Muscle of back (tissue), 3 donors: ENCODE measurements at regions not wholly inside any gene's neighbourhood (a gene's known extent, or its start where the extent isn't known, plus 50 kb on each side); places are given as distances from the start of the nearest gene placed in this dataset.

Source experiments
- DNase-seq, 3 donors: peaks; one replicate each; pipeline versions ENCODE4 v3.0.0 to v3.0.0-alpha.2; 2013

DNA sequence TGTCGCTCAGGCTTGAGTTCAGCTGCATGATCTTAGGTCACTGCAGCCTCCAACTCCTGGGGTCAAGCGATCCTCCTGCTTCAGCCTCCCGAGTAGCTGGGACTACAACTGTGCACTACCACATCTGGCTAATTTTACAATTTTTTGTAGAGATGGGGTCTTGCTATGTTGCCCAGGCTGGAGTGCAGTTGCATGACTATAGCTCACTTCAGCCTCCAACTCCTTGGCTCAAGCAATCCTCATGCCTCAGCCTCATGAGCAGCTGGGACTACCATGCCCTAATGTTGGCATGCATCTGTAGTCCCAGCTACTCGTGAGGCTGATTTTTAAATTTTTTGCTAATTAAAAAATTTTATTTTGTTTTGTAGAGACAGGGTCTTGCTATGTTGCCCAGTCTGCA is 101.9 kb upstream of the NPTX2 start:
- DNase-seq = no peak

GRCh38 chr7:98514211-98515031 is 102.7 kb upstream of the NPTX2 start:
- no peak for DNase-seq

DNA sequence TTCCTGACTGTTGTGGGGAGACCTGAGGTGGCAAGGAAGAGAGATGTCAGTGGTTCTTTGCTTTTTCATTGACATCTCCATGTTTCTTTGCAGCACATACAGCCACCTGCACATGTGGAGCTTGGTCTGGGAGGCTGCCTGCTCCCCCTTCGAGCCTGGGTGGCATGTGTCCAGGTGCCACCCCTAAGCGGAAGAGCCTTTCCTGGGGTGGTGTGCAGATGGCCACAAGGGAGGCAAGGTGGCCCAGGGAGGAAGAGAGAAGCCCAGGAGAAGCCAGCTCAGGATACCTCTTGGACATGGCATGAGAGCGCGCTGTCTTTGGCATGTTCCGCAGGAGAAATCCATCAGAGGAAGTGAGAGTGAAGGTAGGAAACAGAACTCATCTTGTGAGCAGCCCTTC is 105.9 kb upstream of the NPTX2 start:
- DNase-seq = no peak

GRCh38 chr7:98509836-98510235 is 107.2 kb upstream of the NPTX2 start:
- no peak for DNase-seq

DNA sequence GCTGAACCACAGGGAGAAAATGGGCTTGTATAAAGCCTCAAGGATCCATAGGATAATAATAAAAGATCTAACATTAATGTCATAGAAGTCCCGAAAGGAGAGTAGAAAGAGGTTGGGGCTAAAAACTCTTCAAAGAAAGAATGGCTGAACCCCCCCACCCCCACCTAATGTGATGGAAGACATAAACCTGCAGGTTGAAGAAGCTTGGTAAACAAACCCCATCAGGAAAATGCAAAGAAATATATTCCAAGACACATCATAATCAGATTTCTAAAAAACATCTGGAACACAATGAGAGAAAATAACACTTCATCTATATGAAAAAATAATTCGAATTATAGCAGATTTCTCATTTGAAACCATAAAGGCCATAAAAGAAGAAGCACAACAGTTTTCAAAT is 105.6 kb upstream of the BAIAP2L1 start:
- no peak for DNase-seq

GRCh38 chr7:98500764-98501163 is 99.9 kb upstream of the BAIAP2L1 start:
- no peak for DNase-seq

DNA sequence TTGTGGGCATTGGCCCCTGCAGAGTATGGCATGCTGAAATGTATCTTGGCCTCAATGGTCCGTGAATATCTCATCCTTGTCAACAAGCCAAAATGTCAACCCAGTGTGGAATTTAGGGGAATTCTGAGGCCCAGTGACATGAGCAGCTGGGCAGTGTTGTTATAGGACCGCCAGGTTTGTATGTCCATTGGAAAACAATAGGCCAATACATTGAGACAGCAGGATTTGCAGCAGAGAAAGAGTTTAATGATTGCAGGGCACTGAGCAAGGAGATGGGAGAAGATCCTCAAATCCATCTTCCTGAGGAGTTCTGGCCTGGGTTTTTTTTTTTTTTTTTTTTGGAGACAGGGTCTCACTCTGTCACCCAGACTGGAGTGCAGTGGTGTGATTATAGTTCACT is 95.7 kb upstream of the BAIAP2L1 start:
- DNase-seq = no peak

- DNase-seq = no peak
These were observed 94.5 kb upstream of the BAIAP2L1 start for GRCh38 chr7:98495200-98495955.

DNA sequence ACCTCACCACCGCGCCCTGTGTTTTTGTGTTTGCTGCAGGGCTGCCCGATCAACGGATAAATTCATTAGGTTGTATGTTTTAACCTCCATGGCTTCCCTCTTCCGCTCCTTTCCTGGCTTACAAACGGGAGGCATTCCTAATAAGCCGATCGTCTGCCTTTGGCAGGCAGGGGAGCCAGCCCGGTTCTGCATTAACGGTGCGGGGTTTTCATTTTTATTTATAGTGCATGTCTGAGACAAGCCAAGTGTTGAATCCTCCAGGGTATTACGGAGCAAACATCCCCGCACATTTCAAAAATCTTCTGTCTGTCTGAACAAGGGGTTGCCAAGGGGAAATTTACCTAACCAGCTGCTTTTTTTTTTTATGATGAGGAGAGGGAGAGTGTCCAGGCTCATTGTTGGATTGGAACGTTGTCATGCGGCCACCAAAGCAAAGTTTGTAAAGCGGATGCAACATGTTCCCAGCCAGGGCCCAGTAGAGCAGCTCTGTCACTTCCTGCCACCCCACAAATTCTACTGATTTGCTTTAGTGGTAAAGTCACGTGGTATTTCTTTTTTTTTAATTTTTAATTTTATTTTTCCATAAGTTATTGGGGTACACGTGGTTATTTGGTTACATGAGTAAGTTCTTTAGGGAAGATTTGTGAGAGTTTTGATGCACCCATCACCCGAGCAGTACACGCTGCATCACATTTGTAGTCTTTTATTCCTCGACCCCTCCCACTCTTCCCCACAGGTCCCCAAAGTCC is 92.3 kb upstream of the BAIAP2L1 start:
- DNase-seq = peak in 1 of 3 donors; percentile 14

DNA sequence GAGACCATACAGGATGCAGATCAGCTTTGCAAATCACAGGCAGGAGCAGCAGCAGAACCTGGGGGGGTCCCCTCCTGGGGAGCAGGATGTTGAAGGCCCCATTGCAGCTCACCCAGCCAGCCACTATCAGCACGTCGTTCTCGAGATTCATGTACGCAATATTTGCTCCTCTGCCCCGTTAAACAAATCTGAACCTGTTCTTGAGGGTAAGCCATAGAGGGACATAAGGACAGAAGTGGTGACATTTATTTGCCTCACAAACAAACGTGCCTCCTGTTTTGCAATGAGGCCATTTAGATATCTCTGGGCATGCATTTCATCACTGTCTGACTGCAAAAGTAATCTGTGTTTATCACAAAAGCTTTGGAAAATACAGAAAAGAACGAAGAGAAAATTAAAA is 87.3 kb upstream of the BAIAP2L1 start:
- no peak for DNase-seq

GRCh38 chr7:98483964-98484545 is 83.2 kb upstream of the BAIAP2L1 start:
- no peak for DNase-seq

GRCh38 chr7:98483276-98483963 is 82.5 kb upstream of the BAIAP2L1 start:
- no peak for DNase-seq

DNA sequence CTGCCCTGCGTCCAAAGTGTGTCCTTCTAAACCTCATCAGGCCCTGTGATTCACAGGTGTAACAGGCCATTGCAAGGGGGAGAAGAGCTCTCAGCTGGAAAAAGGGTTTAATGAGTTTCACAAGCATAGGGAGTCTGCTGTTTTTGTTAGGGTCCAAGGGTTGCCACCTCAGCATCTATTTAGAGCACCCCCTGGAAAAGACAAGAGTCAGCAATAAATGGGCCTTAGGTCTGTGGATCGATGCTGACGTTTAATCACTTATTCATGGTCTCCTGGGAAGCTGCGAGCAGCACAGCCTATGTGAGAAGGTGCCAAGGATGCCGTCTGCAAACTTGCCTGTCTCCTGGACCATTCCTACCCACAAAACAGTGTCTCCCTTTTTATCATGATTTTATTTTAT is 78.4 kb upstream of the BAIAP2L1 start:
- DNase-seq = no peak

GRCh38 chr7:98475352-98475751 is 74.5 kb upstream of the BAIAP2L1 start:
- no peak for DNase-seq

DNA sequence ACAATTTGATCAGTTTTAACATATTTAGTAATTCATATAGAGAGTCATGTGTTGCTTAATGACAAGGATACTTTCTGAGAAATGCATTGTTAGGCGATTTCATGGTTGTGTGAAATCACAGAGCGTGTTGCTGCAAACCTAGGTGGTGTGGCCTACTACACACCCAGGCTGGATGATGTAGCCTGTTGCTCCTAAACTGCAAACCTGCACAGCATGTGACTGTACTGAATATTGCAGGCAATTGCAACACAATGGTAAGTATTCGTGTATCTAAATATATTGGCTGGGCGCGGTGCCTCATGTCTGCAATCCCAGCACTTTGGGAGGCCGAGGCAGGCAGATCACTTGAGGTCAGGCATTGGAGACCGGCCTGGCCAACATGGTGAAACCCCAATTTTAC is 73.7 kb upstream of the BAIAP2L1 start:
- DNase-seq = no peak

DNA sequence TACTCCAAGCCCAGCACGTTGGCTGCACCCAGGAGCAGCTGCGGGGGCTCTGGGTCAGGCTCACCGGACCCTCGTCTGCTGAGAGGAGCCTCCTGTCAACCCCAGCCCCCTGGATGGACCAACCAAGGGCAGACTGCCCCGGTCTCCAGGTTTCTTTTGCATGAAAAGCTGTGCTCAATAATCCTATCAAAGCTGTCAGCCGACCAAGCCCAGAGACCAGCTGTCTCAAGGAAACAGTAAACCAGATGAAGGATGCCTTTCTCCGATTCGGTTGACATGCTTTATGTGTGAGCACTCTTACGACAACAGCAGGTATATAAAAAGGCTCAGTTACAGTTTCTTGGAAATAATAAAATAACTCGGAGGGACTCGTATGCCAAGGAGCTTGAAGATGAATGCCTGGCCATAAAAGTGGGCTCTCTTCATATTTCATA is 71.6 kb upstream of the BAIAP2L1 start:
- DNase-seq = no peak

DNA sequence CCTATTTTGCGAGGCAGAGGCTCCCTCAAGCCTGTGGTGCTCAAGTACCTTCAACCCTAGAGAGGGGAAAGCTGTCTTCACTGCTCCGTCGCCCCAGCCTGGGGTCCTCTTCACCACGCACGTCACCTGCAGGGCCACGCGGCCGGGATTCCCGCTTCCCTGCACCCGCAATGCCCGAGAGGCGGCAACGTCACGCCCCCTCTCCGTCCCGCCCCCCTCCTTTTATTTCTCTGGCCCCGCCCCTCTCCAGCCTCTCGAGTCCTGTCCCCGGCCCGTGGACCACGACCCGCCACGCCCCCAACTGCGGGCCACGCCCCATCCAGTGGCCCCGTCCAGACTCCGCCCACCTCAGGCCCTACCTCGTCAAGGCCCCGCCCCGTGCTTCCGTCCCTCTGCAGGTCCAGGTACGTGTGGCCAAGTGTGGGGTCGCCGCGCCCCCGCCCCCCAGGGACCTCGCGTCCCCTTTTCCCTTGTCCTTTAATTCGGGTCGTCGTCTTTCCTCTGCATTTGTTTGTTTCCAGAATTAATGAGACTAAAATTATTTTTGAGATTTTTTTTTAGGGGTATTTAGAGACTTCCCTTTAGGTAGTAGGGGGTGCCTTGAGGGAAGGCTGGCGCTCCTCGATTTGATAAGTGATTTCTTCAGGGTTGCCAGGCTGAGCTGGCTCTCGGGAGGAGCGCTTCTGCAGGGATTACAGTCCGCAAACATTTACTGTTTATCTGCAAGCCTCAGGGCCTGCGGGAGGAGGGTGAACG is 69.8 kb upstream of the BAIAP2L1 start:
- no peak for DNase-seq

DNA sequence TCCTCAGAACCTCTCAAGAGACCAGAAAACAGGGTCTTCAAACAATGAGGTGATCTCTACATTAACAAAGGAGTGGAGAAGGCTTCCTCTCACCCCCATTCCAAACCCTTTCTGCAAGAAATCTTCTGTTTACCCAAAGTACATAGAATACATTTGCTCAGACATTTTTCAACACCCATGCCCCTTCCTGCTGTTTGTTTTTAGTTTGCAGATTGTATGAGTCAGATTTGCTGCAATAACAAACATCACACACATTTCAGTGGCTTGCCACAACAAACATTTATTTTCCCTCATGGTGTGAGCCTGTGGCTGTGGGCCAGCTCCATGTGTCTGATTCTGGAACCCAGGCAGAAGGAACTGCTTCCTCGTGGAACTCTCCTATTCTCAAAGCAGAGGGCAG is 68.2 kb upstream of the BAIAP2L1 start:
- no peak for DNase-seq

- DNase-seq = no peak
These were observed 66.9 kb upstream of the BAIAP2L1 start for GRCh38 chr7:98467570-98468312.

DNA sequence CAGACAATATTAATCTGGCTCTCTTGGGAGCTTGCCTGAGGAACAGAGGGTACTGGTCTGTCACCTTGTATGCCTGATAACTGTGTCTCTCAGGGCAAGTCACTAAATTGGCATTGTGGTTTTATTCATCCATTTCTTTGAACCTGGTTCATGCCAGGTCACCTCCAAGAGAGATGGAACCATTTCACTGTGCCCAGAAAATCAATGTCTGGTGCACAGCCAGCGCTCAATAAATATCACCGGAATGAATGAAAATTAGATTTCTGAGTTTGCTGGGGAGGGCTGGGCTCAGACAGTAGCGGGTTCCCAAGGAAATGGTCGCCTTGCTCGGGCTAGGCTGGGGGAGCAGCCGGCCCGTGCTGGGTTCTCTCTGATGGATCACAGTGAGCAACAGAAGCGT is 64.1 kb upstream of the BAIAP2L1 start:
- DNase-seq = no peak
